ENCODE measurements at regions not wholly inside any gene's neighbourhood (a gene's known extent, or its start where the extent isn't known, plus 50 kb on each side); places are given as distances from the start of the nearest gene placed in this dataset.

- intact Hi-C loops (cut with DNase I) = no loop called here
- H3K9ac ChIP-seq (ENCODE audit: low read length in 3 of 3) = no peak overlapping the region
- H3K36me3 ChIP-seq (ENCODE audit: control insufficient read depth in 2 of 3, insufficient read depth in 3 of 3, low read length in 3 of 3) = no peaks in the 10 kb centered on the region
- DNase-seq (peak in 2 of 5 donors; percentile 5 to 22), FAIRE-seq (no peak)
- H3K4me3 ChIP-seq (ENCODE audit: low read length in 3 of 3) = no peak overlapping the region
- no peak overlapping the region for H3K27ac ChIP-seq (ENCODE audit: low read depth in 2 of 2, low read length in 2 of 2)
- TF ChIP-seq CTCF (IDR thresholded peaks at IDR 0.05; ENCODE audit: borderline replicate concordance, extremely low read depth, insufficient read depth) = no peak
- H3K27me3 ChIP-seq (ENCODE audit: control insufficient read depth, insufficient read depth, low read length) = no peaks in the 10 kb centered on the region
- H3K4me1 ChIP-seq (ENCODE audit: control insufficient read depth in 2 of 3, insufficient read depth in 2 of 3, low read depth in 1 of 3, low read length in 3 of 3) = no peaks in the 10 kb centered on the region
- no peaks in the 10 kb centered on the region for H3K9me3 ChIP-seq (ENCODE audit: control insufficient read depth in 2 of 3, insufficient read depth in 1 of 3, low read length in 3 of 3)
These were observed 2209.9 kb downstream of the PCDH7 start for GRCh38 chr4:32929796-32930699.

GRCh38 chr4:32930700-32931099 lies 2210.5 kb downstream of the PCDH7 start:
- H3K4me3 ChIP-seq (ENCODE audit: low read length in 3 of 3) = no peak overlapping the region
- DNase-seq = peak in 1 of 5 donors; percentile 1
- H3K4me1 ChIP-seq (ENCODE audit: control insufficient read depth in 2 of 3, insufficient read depth in 2 of 3, low read depth in 1 of 3, low read length in 3 of 3) = no peaks in the 10 kb centered on the region
- intact Hi-C loops (cut with DNase I) = no loop called here
- H3K9ac ChIP-seq (ENCODE audit: low read length in 3 of 3) = no peak overlapping the region
- H3K27ac ChIP-seq (ENCODE audit: low read depth in 2 of 2, low read length in 2 of 2) = no peak overlapping the region
- no peak for FAIRE-seq
- no peak for TF ChIP-seq CTCF (IDR thresholded peaks at IDR 0.05; ENCODE audit: borderline replicate concordance, extremely low read depth, insufficient read depth)
- H3K9me3 ChIP-seq (ENCODE audit: control insufficient read depth in 2 of 3, insufficient read depth in 1 of 3, low read length in 3 of 3) = no peaks in the 10 kb centered on the region
- no peaks in the 10 kb centered on the region for H3K36me3 ChIP-seq (ENCODE audit: control insufficient read depth in 2 of 3, insufficient read depth in 3 of 3, low read length in 3 of 3)
- no peaks in the 10 kb centered on the region for H3K27me3 ChIP-seq (ENCODE audit: control insufficient read depth, insufficient read depth, low read length)

GRCh38 chr4:32931475-32931874 lies 2211.3 kb downstream of the PCDH7 start:
- no peak overlapping the region for H3K9ac ChIP-seq (ENCODE audit: low read length in 3 of 3)
- DNase-seq (no peak), FAIRE-seq (no peak)
- no peaks in the 10 kb centered on the region for H3K27me3 ChIP-seq (ENCODE audit: control insufficient read depth, insufficient read depth, low read length)
- no peak overlapping the region for H3K27ac ChIP-seq (ENCODE audit: low read depth in 2 of 2, low read length in 2 of 2)
- TF ChIP-seq CTCF (IDR thresholded peaks at IDR 0.05; ENCODE audit: borderline replicate concordance, extremely low read depth, insufficient read depth) = no peak
- no peaks in the 10 kb centered on the region for H3K4me1 ChIP-seq (ENCODE audit: control insufficient read depth in 2 of 3, insufficient read depth in 2 of 3, low read depth in 1 of 3, low read length in 3 of 3)
- intact Hi-C loops (cut with DNase I) = no loop called here
- H3K36me3 ChIP-seq (ENCODE audit: control insufficient read depth in 2 of 3, insufficient read depth in 3 of 3, low read length in 3 of 3) = no peaks in the 10 kb centered on the region
- no peak overlapping the region for H3K4me3 ChIP-seq (ENCODE audit: low read length in 3 of 3)
- no peaks in the 10 kb centered on the region for H3K9me3 ChIP-seq (ENCODE audit: control insufficient read depth in 2 of 3, insufficient read depth in 1 of 3, low read length in 3 of 3)

Measured in kidney (tissue), 13 donors.